Medulla oblongata (tissue), 1 donor: ENCODE measurements at regions not wholly inside any gene's neighbourhood (a gene's known extent, or its start where the extent isn't known, plus 50 kb on each side); places are given as distances from the start of the nearest gene placed in this dataset.
A peak's percentile ranks its signal among the peaks of the same experiment; 100 is the strongest.

ENCODE experiments used
- DNase-seq: peaks from one replicate; pipeline ENCODE4 v3.0.0-alpha.2; 2015; ENCODE audit errors: extremely low spot score

DNA sequence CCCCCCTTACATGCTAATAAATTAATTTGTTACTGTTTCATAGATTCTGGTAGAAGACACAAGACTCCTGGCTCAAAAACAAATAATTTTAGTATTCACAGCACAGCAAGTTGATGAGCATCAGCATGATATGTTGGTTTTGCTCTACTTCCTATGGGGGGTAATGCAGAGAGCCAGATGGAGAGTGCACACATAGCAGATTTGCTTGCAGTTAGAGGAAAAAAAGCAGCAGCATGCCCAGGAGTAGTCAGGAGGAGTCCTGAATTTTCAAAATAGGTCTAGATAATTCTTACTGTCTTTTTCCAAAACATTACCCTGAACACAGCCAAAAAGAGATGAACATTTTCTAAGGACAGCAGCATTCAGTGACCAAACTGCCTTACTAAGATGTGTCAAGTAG lies 261.3 kb downstream of the COX7C start:
- no peak for DNase-seq

DNA sequence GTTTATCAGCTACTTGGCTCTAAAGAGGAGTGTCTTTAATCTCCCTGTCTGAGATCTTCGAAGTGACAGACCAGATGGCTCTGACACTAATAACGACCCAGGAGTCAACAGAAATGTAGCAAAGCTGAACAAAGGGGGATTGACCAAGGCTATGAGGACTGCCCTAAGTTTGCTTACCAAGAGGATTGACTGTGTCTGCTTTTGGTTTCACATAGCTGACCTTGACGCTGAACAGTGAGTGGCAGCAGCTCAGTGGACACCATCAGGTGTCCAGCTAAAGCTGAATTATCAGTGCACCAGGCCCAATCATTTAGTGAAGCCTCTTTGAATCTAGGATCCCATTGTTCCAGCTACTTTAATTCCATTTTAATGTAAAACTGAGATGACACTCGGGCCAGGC lies 262.6 kb downstream of the COX7C start:
- DNase-seq, result no peak

- peak; percentile 85 for DNase-seq
Measured at GRCh38 chr5:86880785-86881492, 263.2 kb downstream of the COX7C start.

- DNase-seq, result no peak
Measured at GRCh38 chr5:86881493-86882090, 263.9 kb downstream of the COX7C start.

GRCh38 chr5:86884608-86885007 lies 266.9 kb downstream of the COX7C start:
- no peak for DNase-seq

GRCh38 chr5:86885011-86885410 lies 267.3 kb downstream of the COX7C start:
- DNase-seq, result no peak

DNA sequence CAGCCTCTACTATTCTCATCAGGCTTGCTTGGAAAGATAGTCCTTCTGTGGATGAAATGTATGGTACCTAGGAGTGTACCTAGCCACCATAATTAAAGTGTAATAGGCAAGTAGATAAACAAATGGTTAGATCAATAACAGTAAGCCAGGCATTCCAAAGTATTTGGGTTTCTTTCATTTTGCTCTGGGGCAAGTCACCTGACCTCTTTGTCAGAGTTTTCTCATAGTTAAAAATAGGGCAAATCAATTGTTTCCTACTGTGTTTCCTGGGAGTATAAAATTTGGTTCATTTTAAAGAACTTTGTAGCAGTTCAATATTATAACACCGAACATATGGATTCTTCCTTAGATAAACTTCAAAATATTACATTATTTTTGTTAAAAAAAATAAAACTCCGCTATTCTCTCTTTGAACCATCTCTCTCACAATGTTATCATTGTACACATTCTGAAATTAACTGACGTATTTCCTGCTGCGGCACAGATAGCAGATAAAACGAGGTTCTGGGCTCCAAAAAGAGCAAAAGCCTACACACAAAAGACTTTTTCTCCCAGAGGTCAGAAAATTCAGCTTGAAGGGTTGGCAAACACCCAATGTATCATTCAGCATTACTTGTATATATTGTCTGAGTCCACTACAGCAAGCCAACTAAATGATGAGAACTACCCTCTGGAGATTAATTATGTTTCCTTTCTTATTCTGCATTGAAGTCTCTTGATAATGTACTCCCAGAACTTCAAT lies 267.9 kb downstream of the COX7C start:
- DNase-seq, result peak; percentile 21

DNA sequence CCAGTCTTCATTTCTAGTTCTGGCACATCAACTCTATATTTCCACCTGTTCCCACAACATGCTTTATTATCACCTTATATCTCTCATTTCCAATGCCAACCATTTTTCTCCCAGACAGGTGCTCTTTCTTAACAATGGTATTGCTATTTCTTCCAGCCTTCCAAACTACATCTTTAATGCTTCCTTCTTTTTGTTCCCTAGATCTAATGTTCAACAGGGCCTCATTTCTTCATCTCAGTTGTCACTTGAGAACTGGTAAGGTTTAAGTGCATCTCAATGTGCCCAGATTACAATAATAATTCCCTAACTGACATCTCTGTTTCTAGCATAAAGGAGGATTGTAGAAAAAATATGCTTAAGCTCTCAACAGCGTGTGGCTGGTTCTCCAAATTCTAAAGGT lies 272.6 kb downstream of the COX7C start:
- DNase-seq, result no peak

DNA sequence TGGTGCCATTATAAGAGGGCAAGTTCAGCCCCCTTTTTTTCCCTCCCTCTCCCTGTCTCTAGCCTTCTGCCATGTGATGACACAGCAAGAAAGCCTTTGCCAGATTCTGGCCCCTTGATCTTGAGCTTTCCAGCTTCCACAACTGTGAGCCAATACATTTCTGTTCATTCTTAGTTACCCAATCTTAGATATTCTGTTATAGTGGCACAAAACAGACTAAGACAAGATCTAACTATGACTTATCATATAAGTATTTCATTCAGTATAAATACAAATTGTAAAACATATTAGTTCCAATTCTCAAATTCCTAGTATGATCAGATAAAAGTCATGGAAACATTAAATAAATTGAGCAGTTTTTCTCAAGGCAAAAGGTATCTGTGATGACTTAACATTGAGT lies 276.3 kb downstream of the COX7C start:
- no peak for DNase-seq

GRCh38 chr5:86896916-86897315 lies 279.2 kb downstream of the COX7C start:
- no peak for DNase-seq

- DNase-seq, result no peak
Measured at GRCh38 chr5:86909418-86910295, 291.9 kb downstream of the COX7C start.

- DNase-seq, result no peak
Measured at GRCh38 chr5:86917117-86917579, 299.4 kb downstream of the COX7C start.

GRCh38 chr5:86918246-86918645 lies 300.5 kb downstream of the COX7C start:
- DNase-seq, result no peak

DNA sequence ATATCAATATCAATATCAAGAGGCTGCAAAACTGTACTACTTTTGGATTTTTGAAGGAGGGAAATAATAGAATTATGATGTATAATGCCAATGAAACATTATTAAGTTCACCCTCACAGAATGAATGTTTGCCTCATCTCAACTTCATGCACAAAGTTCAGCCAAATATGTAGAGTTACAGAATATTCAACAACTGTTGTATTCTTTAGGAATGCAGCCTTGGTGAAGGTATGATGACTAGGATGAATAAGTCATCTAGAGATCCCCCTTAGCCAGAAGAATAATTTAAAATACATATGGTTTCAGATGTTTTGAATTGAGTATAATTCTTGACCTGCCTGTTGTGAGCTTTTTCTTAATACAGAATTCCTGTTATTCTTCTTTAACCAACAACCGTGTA lies 308.3 kb downstream of the COX7C start:
- DNase-seq, result no peak

DNA sequence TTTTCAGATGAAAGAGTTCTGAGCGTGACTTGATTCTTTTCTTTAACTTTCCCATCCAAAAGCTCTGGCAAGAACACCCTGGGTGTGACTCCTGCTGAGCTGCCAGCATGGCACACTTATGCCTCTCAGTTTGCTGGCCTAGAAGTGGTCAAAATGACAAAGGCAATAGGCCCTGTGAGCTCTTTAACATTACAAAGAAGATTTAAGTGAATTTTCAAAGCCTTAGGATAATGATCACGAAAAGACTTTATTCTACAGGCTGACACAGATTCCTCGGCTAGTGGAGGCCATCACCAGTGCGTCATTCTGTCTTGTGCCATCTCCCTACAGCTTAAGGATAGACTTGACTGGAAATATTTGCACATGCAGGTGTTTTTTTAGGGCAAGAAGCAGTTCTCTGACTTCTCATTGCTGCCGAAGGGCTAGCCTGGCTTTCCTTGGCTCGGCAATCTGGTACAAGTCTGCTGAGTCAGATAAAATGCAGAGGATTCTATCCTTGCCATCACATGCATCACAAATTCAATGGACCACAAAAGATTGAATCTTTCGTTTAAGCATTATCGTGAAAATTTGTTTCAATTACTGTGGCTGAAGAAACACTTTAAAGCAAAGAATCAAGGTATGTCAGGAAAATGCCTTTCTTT lies 311.5 kb downstream of the COX7C start:
- DNase-seq, result no peak

DNA sequence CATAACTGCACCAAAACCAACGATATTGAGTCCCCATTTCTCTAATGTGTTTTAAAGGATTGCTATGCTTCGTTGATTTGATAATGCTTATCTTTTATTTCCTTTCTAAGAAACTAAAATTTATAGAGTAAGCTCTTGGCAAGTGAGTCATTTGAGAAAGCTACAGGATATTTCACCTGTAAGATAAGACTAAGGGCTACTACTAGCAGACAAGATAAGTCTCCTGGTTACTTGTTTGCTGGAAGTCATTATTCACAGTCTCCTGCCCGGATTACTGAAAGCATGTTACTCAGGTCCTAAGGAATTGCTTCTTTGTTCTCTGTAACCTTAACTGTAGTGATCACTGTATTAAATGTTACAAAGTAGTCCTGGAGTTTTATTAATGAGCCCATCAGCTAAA lies 315.9 kb upstream of the RASA1 start:
- DNase-seq, result no peak

DNA sequence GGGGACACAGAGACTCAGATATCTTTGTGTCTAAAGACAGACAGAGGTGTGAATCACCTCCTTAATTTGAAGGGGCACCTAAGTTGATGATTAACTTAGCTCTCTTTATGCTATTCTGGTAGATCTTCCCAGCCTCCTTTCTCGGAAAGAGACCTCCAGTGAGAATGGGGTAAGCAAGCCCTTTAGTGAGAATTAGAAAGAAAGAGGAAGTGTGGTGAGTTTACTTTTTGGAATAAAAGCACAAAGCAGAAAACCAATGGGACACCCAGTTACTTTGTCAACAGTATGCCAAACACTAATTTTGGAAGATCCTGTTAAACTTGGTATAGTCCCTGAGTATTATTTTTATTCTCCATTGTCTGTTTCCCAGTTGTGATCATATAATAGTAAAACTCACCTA lies 302.8 kb upstream of the RASA1 start:
- DNase-seq, result no peak

DNA sequence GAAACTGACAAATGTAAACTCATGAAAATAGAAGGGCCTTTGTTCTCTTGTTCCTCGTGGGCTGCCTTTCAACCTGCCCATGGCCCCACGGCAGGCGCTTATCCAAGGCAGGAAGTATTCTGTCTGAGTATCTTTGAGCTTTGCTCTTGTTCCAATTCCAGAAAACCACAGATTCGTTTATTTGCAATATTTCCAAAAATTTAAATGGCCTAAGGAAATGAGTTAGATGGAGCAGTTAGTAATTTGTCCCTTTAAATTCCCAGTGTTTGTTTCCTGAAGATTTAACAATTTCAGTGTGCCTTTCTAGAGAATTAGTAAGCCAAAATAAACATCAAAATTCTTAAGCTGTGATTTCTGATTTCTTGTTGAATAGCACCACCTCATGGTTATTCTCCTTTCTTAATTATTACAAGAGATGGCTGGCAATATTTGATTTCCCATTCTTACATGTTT lies 299.4 kb upstream of the RASA1 start:
- peak; percentile 77 for DNase-seq

GRCh38 chr5:86970361-86970760 lies 297.3 kb upstream of the RASA1 start:
- no peak for DNase-seq

DNA sequence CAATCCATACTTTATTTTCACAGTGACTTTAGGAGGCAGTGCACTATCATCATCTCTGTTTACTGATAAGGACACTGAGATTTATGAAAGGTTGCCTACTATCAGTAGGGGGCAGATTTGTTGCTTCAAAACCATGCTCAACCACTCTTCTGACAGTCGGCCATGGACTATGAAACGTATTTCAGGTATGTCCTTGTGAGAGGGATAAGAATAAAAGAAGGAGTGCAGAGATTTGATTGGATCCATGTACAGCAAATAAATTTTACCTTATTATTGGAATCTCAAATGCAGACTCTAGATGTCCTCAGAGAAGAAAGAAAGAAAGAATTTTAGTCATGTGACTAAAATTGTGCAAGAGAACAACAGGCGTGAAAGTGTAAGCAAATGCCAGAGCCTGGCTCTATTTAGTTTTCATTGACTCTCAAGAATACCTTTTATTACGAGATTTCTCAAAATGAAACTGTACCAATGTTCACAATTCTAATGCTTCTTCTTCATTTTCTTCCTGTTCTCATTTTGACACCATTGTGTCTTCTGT lies 296.6 kb upstream of the RASA1 start:
- peak; percentile 70 for DNase-seq

GRCh38 chr5:86974955-86975354 lies 292.7 kb upstream of the RASA1 start:
- no peak for DNase-seq
